Right lobe of liver (tissue), 4 donors: ENCODE measurements at regions not wholly inside any gene's neighbourhood (a gene's known extent, or its start where the extent isn't known, plus 50 kb on each side); places are given as distances from the start of the nearest gene placed in this dataset.
"Not testable (repeated sequence)": the region's sequence is repeated elsewhere in the genome, so short reads cannot be mapped to it uniquely, and the experiment has no call there.

ENCODE experiments used
- POLR2A ChIP-seq: fragments of 450-650 bp; IDR thresholded peaks from one replicate; pipeline ENCODE4 v1.6.1; 2017; ENCODE audit warnings: antibody characterized with exemption, mild to moderate bottlenecking
- TF ChIP-seq, protein P1 (sequence below), 4 donors: fragments of 200-600 bp in 3 of 4; fragments of 450-650 bp in 1 of 4; IDR thresholded peaks; one replicate each; pipeline versions ENCODE4 v1.5.1 to v1.8.0; 2016 to 2022; ENCODE audit warnings: antibody characterized with exemption in 4 of 4, mild to moderate bottlenecking in 2 of 4
- donor health status: DM: no; HTN: no; CAD: no.
- donor health status: DM: no; HTN: no; CAD: no.
- donor health status: DM: no; HTN: yes; CAD: no.

DNA sequence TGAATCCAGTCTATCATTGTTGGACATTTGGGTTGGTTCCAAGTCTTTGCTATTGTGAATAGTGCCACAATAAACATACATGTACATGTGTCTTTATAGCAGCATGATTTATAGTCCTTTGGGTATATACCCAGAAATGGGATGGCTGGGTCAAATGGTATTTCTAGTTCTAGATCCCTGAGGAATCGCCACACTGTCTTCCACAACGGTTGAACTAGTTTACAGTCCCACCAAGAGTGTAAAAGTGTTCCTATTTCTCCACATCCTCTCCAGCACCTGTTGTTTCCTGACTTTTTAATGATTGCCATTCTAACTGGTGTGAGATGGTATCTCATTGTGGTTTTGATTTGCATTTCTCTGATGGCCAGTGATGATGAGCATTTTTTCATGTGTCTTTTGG lies 137.4 kb upstream of the DST start:
- TF ChIP-seq POLR2A: not testable (repeated sequence)
- TF ChIP-seq, protein P1, sequence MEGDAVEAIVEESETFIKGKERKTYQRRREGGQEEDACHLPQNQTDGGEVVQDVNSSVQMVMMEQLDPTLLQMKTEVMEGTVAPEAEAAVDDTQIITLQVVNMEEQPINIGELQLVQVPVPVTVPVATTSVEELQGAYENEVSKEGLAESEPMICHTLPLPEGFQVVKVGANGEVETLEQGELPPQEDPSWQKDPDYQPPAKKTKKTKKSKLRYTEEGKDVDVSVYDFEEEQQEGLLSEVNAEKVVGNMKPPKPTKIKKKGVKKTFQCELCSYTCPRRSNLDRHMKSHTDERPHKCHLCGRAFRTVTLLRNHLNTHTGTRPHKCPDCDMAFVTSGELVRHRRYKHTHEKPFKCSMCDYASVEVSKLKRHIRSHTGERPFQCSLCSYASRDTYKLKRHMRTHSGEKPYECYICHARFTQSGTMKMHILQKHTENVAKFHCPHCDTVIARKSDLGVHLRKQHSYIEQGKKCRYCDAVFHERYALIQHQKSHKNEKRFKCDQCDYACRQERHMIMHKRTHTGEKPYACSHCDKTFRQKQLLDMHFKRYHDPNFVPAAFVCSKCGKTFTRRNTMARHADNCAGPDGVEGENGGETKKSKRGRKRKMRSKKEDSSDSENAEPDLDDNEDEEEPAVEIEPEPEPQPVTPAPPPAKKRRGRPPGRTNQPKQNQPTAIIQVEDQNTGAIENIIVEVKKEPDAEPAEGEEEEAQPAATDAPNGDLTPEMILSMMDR (IDR thresholded peaks at IDR 0.05): not testable (repeated sequence)
